Activated naive CD4-positive, alpha-beta T cell treated with anti-CD3 and anti-CD28 coated beads for 36 hours (primary cell): ENCODE measurements at regions not wholly inside any gene's neighbourhood (a gene's known extent, or its start where the extent isn't known, plus 50 kb on each side); places are given as distances from the start of the nearest gene placed in this dataset.

ENCODE experiments used
- CTCF ChIA-PET: fragments of 350-600 bp; sonication (Branson Sonifier 250); formaldehyde crosslinking; loops from one replicate; lab custom pipeline; 2021; ENCODE audit warnings: antibody characterized with exemption; lab: Charles Lee
- DNase-seq: peaks from one replicate; pipeline ENCODE4 v3.0.0-alpha.2; 2020
- H3K27ac Mint-ChIP-seq: one replicate; pipeline ENCODE4 v1.8.0; 2021; ENCODE audit warnings: mild to moderate bottlenecking, mixed read lengths
- H3K27me3 Mint-ChIP-seq: one replicate; pipeline ENCODE4 v1.8.0; 2021; ENCODE audit warnings: low read depth, mixed read lengths
- H3K36me3 Mint-ChIP-seq: one replicate; pipeline ENCODE4 v1.8.0; 2021; ENCODE audit warnings: low read depth, mixed read lengths
- H3K4me1 Mint-ChIP-seq: one replicate; pipeline ENCODE4 v1.8.0; 2021; ENCODE audit warnings: low read depth, mixed read lengths
- H3K4me3 Mint-ChIP-seq: one replicate; pipeline ENCODE4 v1.8.0; 2021; ENCODE audit warnings: mild to moderate bottlenecking, moderate library complexity, mixed read lengths
- H3K9me3 Mint-ChIP-seq: one replicate; pipeline ENCODE4 v1.8.0; 2021; ENCODE audit warnings: mixed read lengths
- intact Hi-C: fragments of 100-400 bp; cut with micrococcal nuclease; formaldehyde crosslinking; loops from one replicate; pipeline ENCODE4 v1.15.1; 2023

DNA sequence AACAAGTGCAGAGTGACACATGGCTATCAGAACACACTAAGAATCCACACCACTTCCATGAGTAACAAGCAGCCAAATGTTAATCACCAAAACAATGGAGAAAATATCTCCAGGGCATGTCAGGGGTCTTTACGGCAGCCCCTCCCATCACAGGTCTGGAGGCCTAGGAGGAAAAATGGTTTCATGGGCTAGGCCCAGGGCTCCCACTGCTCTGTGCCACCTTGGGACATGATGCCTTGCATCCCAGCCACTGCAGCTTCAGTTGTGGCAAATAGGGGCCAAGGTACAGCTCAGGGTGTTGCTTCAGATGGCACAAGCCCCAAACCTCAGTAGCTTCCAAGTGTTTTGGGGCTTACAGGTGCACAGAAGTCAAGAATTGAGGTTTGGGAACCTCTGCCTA lies 66.6 kb downstream of the NEURL3 start:
- DNase-seq = no peak
- H3K4me1 Mint-ChIP-seq = peaks cover 5% of the 10 kb centered on the region
- CTCF ChIA-PET = no interaction called here
- no peak overlapping the region for H3K27ac Mint-ChIP-seq
- no peaks in the 10 kb centered on the region for H3K27me3 Mint-ChIP-seq
- peaks cover 8% of the 10 kb centered on the region for H3K9me3 Mint-ChIP-seq
- H3K36me3 Mint-ChIP-seq = peaks cover 5% of the 10 kb centered on the region
- intact Hi-C loops = no loop called here
- no peak overlapping the region for H3K4me3 Mint-ChIP-seq

DNA sequence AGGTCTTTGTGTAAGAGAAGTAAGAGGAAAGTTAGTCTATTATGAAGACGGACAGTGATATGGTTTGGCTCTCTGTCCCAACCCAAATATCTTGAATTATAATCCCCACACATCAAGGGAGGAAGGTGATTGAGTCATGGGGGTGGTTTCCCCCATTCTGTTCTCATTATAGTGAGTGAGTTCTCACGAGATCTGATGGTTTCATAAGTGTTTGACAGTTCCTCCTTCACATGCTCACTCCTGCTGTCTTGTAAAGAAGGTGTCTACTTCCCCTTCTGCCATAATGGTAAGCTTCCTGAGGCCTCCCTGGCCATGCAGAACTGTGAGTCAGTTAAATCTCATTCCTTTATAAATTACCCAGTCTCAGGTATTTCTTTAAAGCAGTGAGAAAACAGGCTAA lies 67.6 kb downstream of the NEURL3 start:
- Mint-ChIP-seq H3K4me1 (peaks cover 5% of the 10 kb centered on the region), H3K27ac (no peak overlapping the region), H3K9me3 (peaks cover 8% of the 10 kb centered on the region), H3K27me3 (no peaks in the 10 kb centered on the region), H3K36me3 (peaks cover 5% of the 10 kb centered on the region), H3K4me3 (no peak overlapping the region)
- CTCF ChIA-PET = interaction anchor here (0.6 to 1.9 kb wide), 2 partner anchors 28 to 30 kb away, joined by 3 to 7 read pairs; no protein-coding TSS in a partner anchor
- intact Hi-C loops = no loop called here
- DNase-seq = no peak

DNA sequence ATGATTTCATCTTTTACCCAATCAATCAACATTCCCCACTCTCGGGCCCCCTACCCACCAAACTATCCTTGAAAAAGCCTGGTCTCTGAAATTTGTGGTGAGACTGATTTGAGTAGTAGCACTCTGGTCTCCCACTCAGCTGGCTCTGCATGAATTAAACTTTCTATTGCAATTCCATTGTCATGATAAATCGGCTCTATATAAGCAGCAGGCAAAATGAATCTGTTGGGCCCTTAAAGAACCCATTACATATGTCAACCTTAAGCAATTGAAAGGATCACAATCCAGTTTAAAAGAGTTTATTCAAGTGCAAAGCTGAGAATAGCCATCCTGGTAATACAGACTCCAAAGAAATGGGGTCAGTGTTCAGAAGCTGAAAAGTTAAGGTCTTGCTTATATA lies 68.2 kb downstream of the NEURL3 start:
- H3K9me3 Mint-ChIP-seq = peaks cover 8% of the 10 kb centered on the region
- no peak overlapping the region for H3K4me3 Mint-ChIP-seq
- CTCF ChIA-PET = interaction anchor here (0.6 to 1.9 kb wide), 2 partner anchors 28 to 29 kb away, joined by 3 to 7 read pairs; no protein-coding TSS in a partner anchor
- H3K4me1 Mint-ChIP-seq = peaks cover 5% of the 10 kb centered on the region
- H3K36me3 Mint-ChIP-seq = peaks cover 5% of the 10 kb centered on the region
- no peaks in the 10 kb centered on the region for H3K27me3 Mint-ChIP-seq
- no peak overlapping the region for H3K27ac Mint-ChIP-seq
- intact Hi-C loops = no loop called here
- no peak for DNase-seq

GRCh38 chr2:96436416-96436815 lies 68.7 kb downstream of the NEURL3 start:
- no peak overlapping the region for H3K4me3 Mint-ChIP-seq
- peaks cover 5% of the 10 kb centered on the region for H3K4me1 Mint-ChIP-seq
- peaks cover 5% of the 10 kb centered on the region for H3K36me3 Mint-ChIP-seq
- DNase-seq = no peak
- intact Hi-C loops = no loop called here
- peaks cover 9% of the 10 kb centered on the region for H3K9me3 Mint-ChIP-seq
- CTCF ChIA-PET = interaction anchor here (0.6 to 1.9 kb wide), 2 partner anchors 29 to 30 kb away, joined by 4 to 7 read pairs; no protein-coding TSS in a partner anchor
- H3K27ac Mint-ChIP-seq = no peak overlapping the region
- H3K27me3 Mint-ChIP-seq = no peaks in the 10 kb centered on the region

- Mint-ChIP-seq H3K27ac (no peak overlapping the region), H3K36me3 (no peaks in the 10 kb centered on the region), H3K9me3 (peaks cover 7% of the 10 kb centered on the region), H3K27me3 (peaks cover 5% of the 10 kb centered on the region), H3K4me1 (peaks cover 9% of the 10 kb centered on the region), H3K4me3 (no peak overlapping the region)
- intact Hi-C loops = no loop called here
- DNase-seq = no peak
- CTCF ChIA-PET = no interaction called here
Observed at GRCh38 chr2:96431319-96431718, 73.8 kb downstream of the NEURL3 start.

DNA sequence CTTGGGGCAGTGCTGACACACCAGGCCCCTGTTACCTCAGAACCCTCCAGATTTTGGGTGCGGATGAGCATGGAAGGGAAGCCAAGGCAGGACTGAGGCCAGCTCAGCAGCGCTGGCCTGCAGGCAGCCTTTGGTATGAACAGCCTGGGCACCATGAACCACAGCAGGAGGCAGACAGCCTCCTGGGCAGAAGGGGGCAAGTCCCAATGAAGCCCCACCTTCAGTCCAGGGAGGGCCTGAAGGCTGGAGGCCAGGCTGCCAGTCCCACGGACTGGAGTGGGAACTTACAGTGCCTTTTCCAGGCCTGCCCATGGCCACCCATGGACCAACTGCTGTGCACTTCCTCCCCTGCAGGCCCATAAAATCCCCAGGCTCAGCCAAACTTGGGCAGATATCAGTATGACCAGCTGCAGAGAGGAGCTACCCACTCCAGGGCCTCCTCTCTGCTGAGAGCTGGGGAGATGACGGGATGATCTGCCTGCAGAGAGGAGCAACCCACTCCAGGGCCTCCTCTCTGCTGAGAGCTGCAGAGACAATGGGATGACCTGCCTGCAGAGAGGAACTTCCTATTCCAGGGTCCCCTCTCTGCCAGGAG lies 74.7 kb downstream of the NEURL3 start:
- peaks cover 7% of the 10 kb centered on the region for H3K9me3 Mint-ChIP-seq
- peak; percentile 57 for DNase-seq
- H3K36me3 Mint-ChIP-seq = no peaks in the 10 kb centered on the region
- intact Hi-C loops = no loop called here
- H3K27me3 Mint-ChIP-seq = peaks cover 8% of the 10 kb centered on the region
- H3K4me3 Mint-ChIP-seq = no peak overlapping the region
- peaks cover 9% of the 10 kb centered on the region for H3K4me1 Mint-ChIP-seq
- no peak overlapping the region for H3K27ac Mint-ChIP-seq
- CTCF ChIA-PET = interaction anchor here (0.9 kb wide), 1 partner anchor 26 kb away, joined by 3 read pairs; no protein-coding TSS in a partner anchor

- no peak overlapping the region for H3K4me3 Mint-ChIP-seq
- intact Hi-C loops = loop anchor here (2.0 kb wide), 1 partner anchor 59 kb away; no protein-coding TSS in a partner anchor
- CTCF ChIA-PET = interaction anchor here (1.0 to 4.1 kb wide), 4 partner anchors 20 to 336 kb away, joined by 3 to 20 read pairs (median 4); no protein-coding TSS in a partner anchor
- H3K9me3 Mint-ChIP-seq = peaks cover 5% of the 10 kb centered on the region
- H3K27me3 Mint-ChIP-seq = peaks cover 8% of the 10 kb centered on the region
- peak; percentile 61 for DNase-seq
- no peak overlapping the region for H3K27ac Mint-ChIP-seq
- H3K4me1 Mint-ChIP-seq = peaks cover 9% of the 10 kb centered on the region
- H3K36me3 Mint-ChIP-seq = no peaks in the 10 kb centered on the region
Observed at GRCh38 chr2:96427917-96428316, 77.2 kb downstream of the NEURL3 start.

DNA sequence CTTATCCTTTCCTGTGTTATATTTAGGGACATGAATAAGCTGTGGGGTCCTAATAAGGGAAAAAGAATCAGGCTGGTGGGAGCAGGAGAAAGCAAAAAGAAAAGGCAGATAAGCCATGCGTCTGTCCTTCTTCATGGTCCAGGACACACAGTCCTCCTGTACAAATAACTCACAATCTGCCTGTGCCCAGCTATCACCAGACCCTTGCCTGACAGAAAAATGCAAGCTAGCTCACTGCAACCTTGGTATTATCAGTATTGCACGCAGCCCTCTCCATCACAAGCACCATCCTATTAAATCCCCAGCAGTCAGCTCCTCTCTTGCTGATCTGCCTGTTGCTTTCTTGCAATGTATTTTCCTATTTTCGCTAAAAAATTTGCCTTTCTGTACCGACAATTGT lies 78.0 kb downstream of the NEURL3 start:
- Mint-ChIP-seq H3K36me3 (no peaks in the 10 kb centered on the region), H3K4me1 (peaks cover 9% of the 10 kb centered on the region), H3K4me3 (no peak overlapping the region), H3K9me3 (peaks cover 5% of the 10 kb centered on the region), H3K27me3 (peaks cover 8% of the 10 kb centered on the region), H3K27ac (no peak overlapping the region)
- DNase-seq = no peak
- intact Hi-C loops = no loop called here
- CTCF ChIA-PET = interaction anchor here (1.0 to 4.1 kb wide), 3 partner anchors 19 to 336 kb away, joined by 3 to 20 read pairs (median 3); no protein-coding TSS in a partner anchor

DNA sequence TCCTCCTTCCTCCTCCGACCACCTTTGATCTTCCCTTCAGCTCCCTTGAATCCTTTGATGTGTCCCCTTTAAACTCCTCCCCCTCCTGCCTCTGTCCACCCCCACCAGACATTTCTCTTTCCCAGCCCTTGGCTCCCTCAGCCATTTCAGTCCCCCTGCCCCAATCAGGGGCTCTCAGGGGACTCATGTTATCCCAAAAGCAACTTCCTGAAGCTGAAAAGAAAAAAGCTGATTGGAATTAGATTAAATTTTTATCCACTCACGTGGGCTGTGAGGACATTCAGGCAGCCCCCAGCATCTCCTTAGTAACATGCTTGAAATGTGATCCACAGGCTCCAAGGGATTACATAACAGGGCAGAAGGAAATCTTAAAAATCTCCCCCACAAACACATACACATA lies 81.3 kb downstream of the NEURL3 start:
- intact Hi-C loops = no loop called here
- H3K27ac Mint-ChIP-seq = no peak overlapping the region
- no peaks in the 10 kb centered on the region for H3K9me3 Mint-ChIP-seq
- H3K4me1 Mint-ChIP-seq = peaks cover 9% of the 10 kb centered on the region
- peaks cover 8% of the 10 kb centered on the region for H3K27me3 Mint-ChIP-seq
- no peaks in the 10 kb centered on the region for H3K36me3 Mint-ChIP-seq
- no peak for DNase-seq
- CTCF ChIA-PET = interaction anchor here (1.0 kb wide), 1 partner anchor 16 kb away, joined by 4 read pairs; no protein-coding TSS in a partner anchor
- no peak overlapping the region for H3K4me3 Mint-ChIP-seq
